Skeletal muscle tissue (tissue), 3 donors: ENCODE measurements at regions not wholly inside any gene's neighbourhood (a gene's known extent, or its start where the extent isn't known, plus 50 kb on each side); places are given as distances from the start of the nearest gene placed in this dataset.

Experiments used
- H3K27ac ChIP-seq: one replicate; pipeline ENCODE4 v1.7.0; 2013; ENCODE audit warnings: mild to moderate bottlenecking, low read depth, low read length, inconsistent platforms
- H3K27me3 ChIP-seq, 3 donors: one replicate each; pipeline ENCODE4 v1.7.0; 2013; ENCODE audit warnings: low read length in 3 of 3; ENCODE audit not compliant: control insufficient read depth in 3 of 3, insufficient read depth in 3 of 3
- H3K36me3 ChIP-seq, 3 donors: one replicate each; pipeline ENCODE4 v1.7.0; 2013; ENCODE audit warnings: low read length in 3 of 3; ENCODE audit not compliant: control insufficient read depth in 3 of 3, insufficient read depth in 3 of 3
- H3K4me1 ChIP-seq, 3 donors: one replicate each; pipeline ENCODE4 v1.7.0; 2013; ENCODE audit warnings: low read length in 3 of 3, mild to moderate bottlenecking in 3 of 3; ENCODE audit not compliant: control insufficient read depth in 3 of 3, insufficient read depth in 3 of 3
- H3K4me3 ChIP-seq, 3 donors: one replicate each; pipeline ENCODE4 v1.7.0; 2013; ENCODE audit warnings: low read length in 3 of 3
- H3K9ac ChIP-seq, 3 donors: one replicate each; pipeline ENCODE4 v1.7.0; 2013; ENCODE audit warnings: low read length in 3 of 3, mild to moderate bottlenecking in 3 of 3, moderate library complexity in 2 of 3, low read depth in 1 of 3
- H3K9me3 ChIP-seq, 3 donors: one replicate each; pipeline ENCODE4 v1.7.0; 2013; ENCODE audit warnings: low read length in 3 of 3; ENCODE audit not compliant: control insufficient read depth in 3 of 3
- donor health status: Osteomylitis.

DNA sequence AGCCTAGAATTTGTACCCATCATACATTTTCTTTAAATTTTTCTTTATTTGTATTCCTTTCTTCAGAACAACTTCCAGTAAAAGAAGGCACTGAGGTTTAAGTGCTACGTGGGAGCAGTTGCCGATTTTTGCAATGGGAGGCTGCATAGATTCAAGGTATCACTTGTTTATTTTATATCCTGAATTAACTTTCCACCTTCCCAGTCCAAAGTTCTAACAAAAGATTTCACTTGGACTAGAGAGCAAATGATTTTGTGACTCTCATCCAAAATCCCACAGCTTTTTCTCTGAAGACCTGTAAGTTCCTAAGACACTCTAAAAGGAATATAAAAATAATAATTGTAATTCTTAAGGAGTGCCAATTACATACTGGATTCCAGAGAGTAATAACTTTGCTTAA is 139.1 kb upstream of the SPRY4 start:
- Histone ChIP-seq H3K9ac (no peak overlapping the region), H3K36me3 (no peaks in the 10 kb centered on the region), H3K27me3 (no peaks in the 10 kb centered on the region), H3K4me3 (no peak overlapping the region), H3K4me1 (no peaks in the 10 kb centered on the region), H3K9me3 (no peaks in the 10 kb centered on the region), H3K27ac (no peak overlapping the region)

DNA sequence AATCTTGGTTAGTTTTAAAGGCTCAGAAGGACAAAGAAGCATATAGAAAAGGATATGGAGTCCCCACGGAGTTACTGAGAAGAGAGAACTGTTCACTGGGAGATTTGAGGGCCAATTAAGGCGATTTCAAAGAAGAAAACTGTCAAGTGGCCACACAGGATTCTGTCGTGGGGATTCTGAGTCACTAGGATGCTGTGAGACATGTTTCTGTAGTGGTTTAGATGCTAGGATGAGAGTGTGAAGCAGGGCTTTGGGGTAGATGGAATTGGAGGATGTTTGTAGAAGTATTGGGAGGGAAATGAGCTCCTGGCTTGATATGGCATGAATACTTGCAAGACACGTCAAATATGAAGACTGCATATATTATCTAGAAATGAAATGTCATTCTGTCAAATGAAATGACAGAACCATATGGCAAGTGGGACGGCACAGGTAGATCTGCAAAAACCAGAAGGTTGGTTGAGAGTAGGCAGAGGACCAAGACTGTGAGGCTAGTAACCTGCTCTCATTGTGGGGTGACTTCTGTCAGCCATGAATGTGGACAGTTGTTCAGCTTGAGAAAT is 136.3 kb upstream of the SPRY4 start:
- no peak overlapping the region for H3K9ac ChIP-seq

DNA sequence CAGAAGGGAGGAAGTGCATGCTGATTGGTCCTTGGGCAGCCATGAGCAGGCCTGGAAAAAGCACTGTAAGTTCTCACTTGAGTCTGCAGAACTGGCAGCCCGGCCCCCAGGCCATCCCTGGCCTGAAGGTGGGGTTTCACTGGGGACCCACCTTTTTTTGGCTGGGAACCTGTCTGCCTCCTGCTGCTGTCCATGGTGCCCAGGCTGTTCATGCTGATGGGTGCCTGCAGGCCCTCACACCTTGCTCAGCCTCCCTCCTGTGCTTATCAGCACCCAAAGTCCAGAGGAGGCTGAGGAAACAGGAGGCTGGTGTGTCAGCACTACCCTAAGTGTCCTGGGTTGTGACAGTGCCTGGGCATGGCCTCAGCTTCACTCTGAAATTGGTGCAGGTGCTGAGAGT is 134.4 kb upstream of the SPRY4 start:
- Histone ChIP-seq H3K27ac (no peak overlapping the region), H3K27me3 (no peaks in the 10 kb centered on the region), H3K4me1 (no peaks in the 10 kb centered on the region), H3K9ac (no peak overlapping the region), H3K9me3 (peaks cover 0 to 3% (median 0%) of the 10 kb centered on the region in 3 donors), H3K36me3 (no peaks in the 10 kb centered on the region), H3K4me3 (no peak overlapping the region)

More for the DNA sequence above, 136.3 kb upstream of the SPRY4 start:
- H3K27ac ChIP-seq = no peak overlapping the region
- H3K27me3 ChIP-seq = no peaks in the 10 kb centered on the region
- H3K4me3 ChIP-seq = no peak overlapping the region
- no peaks in the 10 kb centered on the region for H3K36me3 ChIP-seq
- H3K9me3 ChIP-seq = peaks cover 0 to under 1% (median 0%) of the 10 kb centered on the region in 3 donors
- H3K4me1 ChIP-seq = no peaks in the 10 kb centered on the region

DNA sequence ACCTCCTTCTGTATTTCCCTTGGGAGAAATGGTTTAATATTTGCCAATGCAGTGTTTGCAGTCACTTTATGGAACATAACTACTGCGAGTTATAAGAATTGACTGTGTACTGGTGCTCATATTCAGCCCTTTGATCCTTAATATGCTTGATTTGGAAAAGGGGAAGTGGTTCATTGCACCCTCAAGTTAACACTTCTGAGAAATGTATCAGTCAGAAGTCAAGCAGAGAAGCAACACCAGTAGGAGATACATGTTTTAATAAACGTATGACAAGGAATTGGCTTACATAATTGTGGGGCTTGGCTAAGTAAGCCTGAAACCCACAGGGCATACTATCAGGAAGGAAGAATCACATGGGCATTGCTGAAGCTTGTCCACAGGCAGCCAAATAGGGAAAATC is 131.0 kb upstream of the SPRY4 start:
- Histone ChIP-seq H3K9ac (no peak overlapping the region), H3K4me1 (peaks cover 0 to 2% (median 0%) of the 10 kb centered on the region in 3 donors), H3K4me3 (no peak overlapping the region), H3K27ac (no peak overlapping the region), H3K9me3 (peaks cover 0 to 3% (median 0%) of the 10 kb centered on the region in 3 donors), H3K27me3 (no peaks in the 10 kb centered on the region), H3K36me3 (no peaks in the 10 kb centered on the region)

DNA sequence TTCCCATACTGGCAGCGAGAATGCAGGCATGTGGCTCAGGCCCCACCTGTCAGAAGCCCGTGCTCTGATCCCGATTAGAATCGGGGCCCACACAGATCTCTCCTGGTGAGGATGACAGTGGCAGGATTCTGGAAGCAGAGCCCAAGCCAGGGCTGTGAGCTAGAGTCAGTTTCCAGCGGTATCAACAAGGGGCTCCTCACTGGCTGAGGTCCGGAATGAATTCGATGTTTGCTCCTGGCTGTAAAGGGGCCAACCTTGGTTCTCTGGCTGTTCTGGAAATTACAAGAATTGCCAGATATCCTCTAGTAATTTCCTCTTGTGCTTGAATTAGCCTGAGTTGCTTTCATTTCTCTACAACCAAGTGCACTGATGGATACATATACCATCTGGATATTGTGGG is 129.1 kb upstream of the SPRY4 start:
- Histone ChIP-seq H3K4me3 (no peak overlapping the region), H3K27ac (peak overlapping the region; percentile 11), H3K9me3 (peaks cover 0 to 3% (median 0%) of the 10 kb centered on the region in 3 donors), H3K4me1 (peaks cover 0 to 2% (median 0%) of the 10 kb centered on the region in 3 donors), H3K27me3 (no peaks in the 10 kb centered on the region), H3K9ac (no peak overlapping the region), H3K36me3 (no peaks in the 10 kb centered on the region)

DNA sequence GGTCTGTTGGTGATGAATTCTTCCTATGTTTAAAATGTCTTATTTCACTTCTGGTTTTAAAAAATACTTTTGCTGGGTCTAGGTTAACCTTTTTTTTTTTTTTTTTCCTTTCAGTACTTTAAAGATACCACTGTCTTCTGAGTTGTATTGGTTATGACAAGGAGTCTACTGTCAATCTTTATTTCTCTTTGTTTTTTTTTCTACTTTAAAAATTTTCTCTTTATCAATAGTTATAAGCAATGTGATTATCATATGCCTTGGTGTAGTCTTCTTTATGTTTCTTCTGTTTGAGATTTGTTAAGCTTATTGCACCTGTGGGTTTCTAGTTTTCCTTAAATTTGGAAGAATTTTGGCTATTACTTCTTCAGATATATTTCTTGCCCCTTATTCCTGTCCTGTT is 125.6 kb upstream of the SPRY4 start:
- Histone ChIP-seq H3K27ac (no peak overlapping the region), H3K4me3 (no peak overlapping the region), H3K4me1 (peaks cover 0 to 2% (median 0%) of the 10 kb centered on the region in 3 donors), H3K9me3 (no peaks in the 10 kb centered on the region), H3K36me3 (no peaks in the 10 kb centered on the region), H3K9ac (no peak overlapping the region), H3K27me3 (no peaks in the 10 kb centered on the region)

DNA sequence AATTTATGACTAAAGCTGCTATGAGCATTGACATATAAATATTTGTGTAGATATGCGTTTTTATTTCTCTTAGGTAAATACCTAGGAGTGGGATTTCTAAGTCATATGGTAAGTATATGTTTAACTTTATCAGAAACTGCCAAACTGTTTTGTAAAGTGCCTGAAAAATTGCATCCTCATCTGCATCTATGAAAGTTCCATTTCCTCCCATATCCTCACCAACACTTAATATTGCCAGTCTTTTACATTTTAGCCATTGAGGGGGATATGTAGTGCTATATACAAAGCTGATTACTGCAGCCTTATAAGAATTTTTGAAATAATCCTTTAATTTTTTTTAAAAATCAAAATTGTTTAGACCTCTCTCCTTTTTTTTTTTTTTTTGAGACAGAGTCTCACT is 123.1 kb upstream of the SPRY4 start:
- Histone ChIP-seq H3K27me3 (no peaks in the 10 kb centered on the region), H3K27ac (no peak overlapping the region), H3K9me3 (no peaks in the 10 kb centered on the region), H3K9ac (no peak overlapping the region), H3K4me3 (no peak overlapping the region), H3K36me3 (no peaks in the 10 kb centered on the region), H3K4me1 (no peaks in the 10 kb centered on the region)

DNA sequence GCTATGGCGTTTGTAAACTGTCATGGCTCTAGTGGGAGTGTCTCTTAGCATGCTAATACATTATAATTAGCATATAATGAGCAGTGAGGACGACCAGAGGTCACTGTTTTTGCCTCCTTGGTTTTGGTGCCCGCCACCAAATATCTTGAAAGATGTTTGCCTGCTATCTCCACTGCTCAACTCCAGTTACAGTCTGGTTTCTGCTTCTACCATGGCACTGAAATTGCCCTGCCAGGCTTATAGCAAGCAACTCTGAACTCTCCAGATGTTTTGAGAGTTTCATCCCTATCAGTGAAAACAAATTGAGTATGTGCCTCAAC is 122.1 kb upstream of the SPRY4 start:
- Histone ChIP-seq H3K27me3 (no peaks in the 10 kb centered on the region), H3K9me3 (no peaks in the 10 kb centered on the region), H3K4me3 (no peak overlapping the region), H3K36me3 (no peaks in the 10 kb centered on the region), H3K4me1 (no peaks in the 10 kb centered on the region), H3K9ac (no peak overlapping the region), H3K27ac (no peak overlapping the region)

DNA sequence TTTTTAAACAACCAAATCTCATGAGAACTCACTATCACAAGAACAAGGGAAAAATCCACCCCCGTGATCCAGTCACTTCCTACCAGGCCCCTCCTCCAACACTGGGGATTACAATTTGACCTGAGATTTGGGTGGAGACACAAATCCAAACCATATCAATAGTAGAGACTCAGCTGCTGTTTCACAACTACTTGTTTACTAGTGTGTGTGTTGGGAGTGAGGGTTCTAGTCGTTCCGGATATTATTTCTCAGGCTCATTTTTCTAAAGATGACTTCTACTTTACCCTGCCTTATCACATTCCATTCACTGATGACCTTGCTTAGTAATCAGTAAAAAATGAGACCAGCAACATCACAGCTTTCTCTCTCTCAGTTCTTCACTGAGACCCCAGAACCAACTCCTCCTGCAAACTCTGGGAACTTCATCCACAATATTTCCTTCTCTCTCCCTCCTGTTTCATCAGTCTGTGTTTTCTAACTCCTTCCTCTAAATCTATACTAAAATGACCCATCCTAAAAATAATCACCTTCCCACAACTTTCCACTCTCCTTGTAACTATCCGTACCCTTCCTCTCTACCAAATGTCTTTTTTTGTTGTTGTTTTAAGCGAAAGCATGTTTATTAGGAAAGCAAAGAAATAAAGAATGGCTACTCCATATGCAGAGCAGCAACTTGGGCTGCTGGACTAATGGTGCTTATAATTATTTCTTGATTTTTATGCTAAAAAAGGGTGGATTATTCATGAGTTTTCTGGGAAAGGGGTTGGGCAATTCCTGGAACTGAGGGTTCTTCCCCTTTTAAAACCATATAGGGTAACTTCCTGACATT is 121.5 kb upstream of the SPRY4 start:
- Histone ChIP-seq H3K36me3 (no peaks in the 10 kb centered on the region), H3K9me3 (no peaks in the 10 kb centered on the region), H3K4me3 (no peak overlapping the region), H3K27me3 (no peaks in the 10 kb centered on the region), H3K4me1 (peaks cover 0 to 3% (median 0%) of the 10 kb centered on the region in 3 donors), H3K9ac (no peak overlapping the region), H3K27ac (no peak overlapping the region)

DNA sequence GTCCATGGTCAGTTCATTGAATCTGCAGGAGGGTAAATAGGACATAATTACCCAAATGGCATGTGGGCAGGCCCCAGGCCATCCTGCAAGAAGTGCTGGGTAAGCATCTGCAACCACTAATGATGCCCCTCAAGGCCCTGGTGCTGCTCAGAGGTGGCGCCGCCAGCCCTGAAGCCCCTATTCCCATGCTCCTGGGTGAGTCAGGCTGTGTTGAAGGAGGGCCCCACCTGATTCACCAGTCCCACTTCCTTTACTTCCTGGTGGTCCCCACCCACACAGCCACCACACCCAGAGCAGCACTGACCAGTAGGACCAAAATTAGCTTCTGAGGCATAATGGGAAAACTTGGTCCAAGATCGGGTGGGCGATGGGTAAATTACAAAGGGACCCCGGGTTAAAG is 120.4 kb upstream of the SPRY4 start:
- no peak overlapping the region for H3K27ac ChIP-seq

More for the DNA sequence above, 120.4 kb upstream of the SPRY4 start:
- Histone ChIP-seq H3K27me3 (peaks cover 0 to 3% (median 1%) of the 10 kb centered on the region in 3 donors), H3K4me3 (no peak overlapping the region), H3K9ac (no peak overlapping the region), H3K4me1 (peaks cover 0 to 4% (median 0%) of the 10 kb centered on the region in 3 donors), H3K36me3 (no peaks in the 10 kb centered on the region), H3K9me3 (no peaks in the 10 kb centered on the region)
